ENCODE measurements at regions not wholly inside any gene's neighbourhood (a gene's known extent, or its start where the extent isn't known, plus 50 kb on each side); places are given as distances from the start of the nearest gene placed in this dataset.

DNA sequence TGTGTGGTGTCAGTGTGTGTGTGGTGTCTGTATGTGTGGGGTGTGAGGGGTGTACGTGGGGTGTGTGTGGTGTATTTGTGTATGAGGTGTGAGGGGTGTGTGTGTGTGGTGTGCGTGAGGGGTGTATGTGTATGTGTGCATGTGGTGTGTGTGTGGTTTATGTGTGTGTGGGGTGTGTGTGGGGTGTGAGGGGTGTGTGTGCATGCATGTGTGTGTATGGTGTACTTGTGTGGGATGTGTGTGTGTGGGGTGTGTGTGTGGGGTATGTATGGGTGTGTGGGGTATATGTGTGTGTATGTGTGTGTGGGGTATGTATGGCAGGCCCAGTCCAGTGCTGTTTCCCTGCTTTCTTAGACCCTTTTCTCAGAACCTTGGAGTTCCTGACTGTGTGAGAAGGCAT, 83.3 kb downstream of the PTTG1 start:
- H3K27ac ChIP-seq (ENCODE audit: low read depth, low read length), result no peak overlapping the region
- H2AFZ ChIP-seq (ENCODE audit: low read length), result no peak overlapping the region
- TF ChIP-seq, protein P1, sequence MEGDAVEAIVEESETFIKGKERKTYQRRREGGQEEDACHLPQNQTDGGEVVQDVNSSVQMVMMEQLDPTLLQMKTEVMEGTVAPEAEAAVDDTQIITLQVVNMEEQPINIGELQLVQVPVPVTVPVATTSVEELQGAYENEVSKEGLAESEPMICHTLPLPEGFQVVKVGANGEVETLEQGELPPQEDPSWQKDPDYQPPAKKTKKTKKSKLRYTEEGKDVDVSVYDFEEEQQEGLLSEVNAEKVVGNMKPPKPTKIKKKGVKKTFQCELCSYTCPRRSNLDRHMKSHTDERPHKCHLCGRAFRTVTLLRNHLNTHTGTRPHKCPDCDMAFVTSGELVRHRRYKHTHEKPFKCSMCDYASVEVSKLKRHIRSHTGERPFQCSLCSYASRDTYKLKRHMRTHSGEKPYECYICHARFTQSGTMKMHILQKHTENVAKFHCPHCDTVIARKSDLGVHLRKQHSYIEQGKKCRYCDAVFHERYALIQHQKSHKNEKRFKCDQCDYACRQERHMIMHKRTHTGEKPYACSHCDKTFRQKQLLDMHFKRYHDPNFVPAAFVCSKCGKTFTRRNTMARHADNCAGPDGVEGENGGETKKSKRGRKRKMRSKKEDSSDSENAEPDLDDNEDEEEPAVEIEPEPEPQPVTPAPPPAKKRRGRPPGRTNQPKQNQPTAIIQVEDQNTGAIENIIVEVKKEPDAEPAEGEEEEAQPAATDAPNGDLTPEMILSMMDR (IDR thresholded peaks at IDR 0.05; ENCODE audit: extremely low read depth, low read depth, low read length), result no peak
- H3K9me3 ChIP-seq (ENCODE audit: low read depth, low read length), result no peaks in the 10 kb centered on the region
- no peaks in the 10 kb centered on the region for H3K27me3 ChIP-seq (ENCODE audit: insufficient read depth, low read length)
- no peaks in the 10 kb centered on the region for H4K20me1 ChIP-seq (ENCODE audit: insufficient read depth, low read length)
- H3K36me3 ChIP-seq (ENCODE audit: insufficient read depth, low read length), result no peaks in the 10 kb centered on the region
- H3K4me1 ChIP-seq (ENCODE audit: insufficient read depth, low read length), result peaks cover 20% of the 10 kb centered on the region
- no peaks in the 10 kb centered on the region for H3K79me2 ChIP-seq (ENCODE audit: insufficient read depth, low read length)
- H3K4me2 ChIP-seq (ENCODE audit: insufficient read depth, low read length), result no peak overlapping the region
- H3K4me3 ChIP-seq (ENCODE audit: insufficient read depth, low read length), result no peak overlapping the region
- no peak for DNase-seq (ENCODE audit: insufficient read length, low spot score, missing footprints)

DNA sequence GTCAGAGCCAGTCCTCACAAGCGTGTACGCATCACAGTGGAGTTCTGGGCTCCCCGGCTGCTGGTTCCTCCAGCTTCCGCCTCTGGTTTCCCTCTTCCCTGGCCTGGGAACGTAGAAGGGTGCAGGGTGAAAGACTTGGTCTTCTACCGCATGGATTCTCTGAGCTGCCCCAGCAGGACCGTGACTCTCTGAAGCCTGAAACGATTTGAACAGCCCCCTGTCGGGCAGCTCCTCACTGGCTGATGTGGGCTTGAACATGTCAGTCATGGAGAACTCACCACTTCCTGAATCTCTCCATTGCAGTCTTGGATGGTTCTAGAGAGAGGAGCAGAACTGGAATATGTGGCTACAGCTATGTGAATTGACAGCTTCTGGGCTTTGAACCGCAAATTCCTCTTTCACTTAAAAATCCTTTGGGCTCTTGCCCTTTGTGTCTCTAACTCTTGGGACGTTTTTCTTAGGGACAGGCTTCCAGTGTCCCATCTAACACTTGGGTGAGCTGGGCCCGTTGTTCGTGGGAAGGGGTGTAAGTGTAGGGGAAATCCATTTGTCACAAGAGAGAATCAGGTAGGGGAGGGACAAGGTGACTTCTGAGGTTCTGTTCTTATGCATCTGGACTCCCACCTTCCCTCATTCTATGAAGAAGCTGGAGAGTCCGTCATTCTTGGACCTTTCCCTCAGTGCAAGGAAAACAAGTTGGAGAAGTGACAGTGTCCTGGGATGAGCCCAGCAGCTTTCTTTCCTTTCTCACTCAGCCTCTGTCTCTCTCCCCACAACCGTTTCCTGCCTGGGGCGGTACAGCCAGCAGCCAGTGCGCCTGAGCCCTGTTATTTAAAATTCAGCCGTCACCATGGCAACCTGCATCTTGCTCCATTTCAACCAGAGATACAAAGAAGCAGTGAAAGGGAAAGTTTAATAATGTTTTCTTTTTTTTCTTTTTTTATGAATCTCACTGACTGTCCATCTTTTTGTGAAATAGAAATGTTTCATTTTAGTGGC, 84.7 kb downstream of the PTTG1 start:
- H3K4me3 ChIP-seq (ENCODE audit: insufficient read depth, low read length), result no peak overlapping the region
- peak overlapping the region; percentile 47 for H3K27ac ChIP-seq (ENCODE audit: low read depth, low read length)
- DNase-seq (ENCODE audit: insufficient read length, low spot score, missing footprints), result no peak
- H2AFZ ChIP-seq (ENCODE audit: low read length), result peak overlapping the region; percentile 73
- H3K79me2 ChIP-seq (ENCODE audit: insufficient read depth, low read length), result no peaks in the 10 kb centered on the region
- peak overlapping the region; percentile 42 for H3K4me2 ChIP-seq (ENCODE audit: insufficient read depth, low read length)
- peaks cover 20% of the 10 kb centered on the region for H3K4me1 ChIP-seq (ENCODE audit: insufficient read depth, low read length)
- H4K20me1 ChIP-seq (ENCODE audit: insufficient read depth, low read length), result no peaks in the 10 kb centered on the region
- no peaks in the 10 kb centered on the region for H3K27me3 ChIP-seq (ENCODE audit: insufficient read depth, low read length)
- TF ChIP-seq, protein P1 (IDR thresholded peaks at IDR 0.05; ENCODE audit: extremely low read depth, low read depth, low read length), result no peak
- H3K36me3 ChIP-seq (ENCODE audit: insufficient read depth, low read length), result no peaks in the 10 kb centered on the region
- no peaks in the 10 kb centered on the region for H3K9me3 ChIP-seq (ENCODE audit: low read depth, low read length)

DNA sequence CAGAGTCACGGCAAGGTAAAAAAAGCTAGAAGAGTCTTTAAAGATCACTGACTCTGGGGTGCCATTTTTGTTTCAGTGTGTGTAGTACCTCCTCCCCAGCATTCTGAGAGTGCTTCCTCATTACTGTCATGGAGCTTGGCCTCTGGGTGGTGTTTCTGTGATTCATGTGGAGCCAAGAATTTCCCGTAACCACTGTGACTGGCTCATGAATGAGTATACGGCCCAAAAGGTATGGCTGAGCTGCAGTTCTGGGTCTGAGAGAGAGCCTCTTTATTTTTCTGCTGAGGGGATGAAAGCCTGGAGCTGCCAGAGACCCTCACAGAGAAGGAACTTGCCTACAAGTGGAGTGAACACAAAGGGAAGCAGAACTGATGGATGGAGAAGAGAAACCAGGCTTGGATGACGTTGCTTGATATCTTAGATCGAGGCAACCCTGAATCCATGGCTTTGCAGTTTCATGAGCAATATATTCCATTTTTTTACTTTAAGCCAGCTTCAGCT, 85.6 kb downstream of the PTTG1 start:
- H3K27ac ChIP-seq (ENCODE audit: low read depth, low read length), result peak overlapping the region; percentile 47
- peaks cover 20% of the 10 kb centered on the region for H3K4me1 ChIP-seq (ENCODE audit: insufficient read depth, low read length)
- H3K27me3 ChIP-seq (ENCODE audit: insufficient read depth, low read length), result no peaks in the 10 kb centered on the region
- H3K79me2 ChIP-seq (ENCODE audit: insufficient read depth, low read length), result no peaks in the 10 kb centered on the region
- TF ChIP-seq, protein P1 (IDR thresholded peaks at IDR 0.05; ENCODE audit: extremely low read depth, low read depth, low read length), result no peak
- no peaks in the 10 kb centered on the region for H3K36me3 ChIP-seq (ENCODE audit: insufficient read depth, low read length)
- DNase-seq (ENCODE audit: insufficient read length, low spot score, missing footprints), result no peak
- peak overlapping the region; percentile 73 for H2AFZ ChIP-seq (ENCODE audit: low read length)
- no peaks in the 10 kb centered on the region for H4K20me1 ChIP-seq (ENCODE audit: insufficient read depth, low read length)
- H3K4me3 ChIP-seq (ENCODE audit: insufficient read depth, low read length), result peak overlapping the region; percentile 24
- no peaks in the 10 kb centered on the region for H3K9me3 ChIP-seq (ENCODE audit: low read depth, low read length)
- H3K4me2 ChIP-seq (ENCODE audit: insufficient read depth, low read length), result peak overlapping the region; percentile 42

DNA sequence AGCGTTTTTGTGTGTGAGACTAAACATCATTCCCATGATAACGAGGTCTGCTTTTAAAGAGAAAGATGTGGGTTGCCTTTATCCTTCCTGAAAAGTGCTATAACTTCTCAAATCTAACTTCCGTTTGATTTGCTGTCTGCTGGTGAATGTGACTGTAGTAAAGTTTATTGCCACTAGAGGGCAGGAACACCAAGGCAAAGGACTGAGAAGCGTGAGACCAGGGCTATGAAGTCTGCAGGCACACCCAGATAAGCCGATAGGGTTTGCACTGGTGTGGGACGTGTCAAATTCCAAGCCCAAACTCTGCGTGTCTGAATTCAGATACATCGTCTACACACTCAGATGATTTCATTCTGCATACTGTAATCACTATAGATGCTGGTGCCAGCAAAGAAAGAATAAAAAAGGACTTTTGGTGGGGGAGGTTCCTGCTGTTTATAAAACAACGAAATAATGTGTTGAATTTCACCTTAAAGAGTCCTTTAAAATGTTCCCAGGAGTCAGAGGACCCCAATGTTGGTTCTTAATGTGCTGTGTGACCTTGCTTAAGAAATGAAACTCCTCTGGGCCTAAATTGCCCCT, 87.2 kb downstream of the PTTG1 start:
- Histone ChIP-seq H3K27ac (ENCODE audit: low read depth, low read length) (peak overlapping the region; percentile 31), H3K27me3 (ENCODE audit: insufficient read depth, low read length) (no peaks in the 10 kb centered on the region), H3K4me2 (ENCODE audit: insufficient read depth, low read length) (peak overlapping the region; percentile 34), H3K79me2 (ENCODE audit: insufficient read depth, low read length) (no peaks in the 10 kb centered on the region), H4K20me1 (ENCODE audit: insufficient read depth, low read length) (no peaks in the 10 kb centered on the region), H3K36me3 (ENCODE audit: insufficient read depth, low read length) (no peaks in the 10 kb centered on the region), H3K4me1 (ENCODE audit: insufficient read depth, low read length) (peaks cover 20% of the 10 kb centered on the region), H2AFZ (ENCODE audit: low read length) (peak overlapping the region; percentile 64), H3K4me3 (ENCODE audit: insufficient read depth, low read length) (no peak overlapping the region), H3K9me3 (ENCODE audit: low read depth, low read length) (no peaks in the 10 kb centered on the region)
- TF ChIP-seq, protein P1 (IDR thresholded peaks at IDR 0.05; ENCODE audit: extremely low read depth, low read depth, low read length), result peak; percentile 92
- DNase-seq (ENCODE audit: insufficient read length, low spot score, missing footprints), result peak; percentile 89

Measured in osteoblast (primary cell).